Left cardiac atrium (tissue), 4 donors: ENCODE measurements at regions not wholly inside any gene's neighbourhood (a gene's known extent, or its start where the extent isn't known, plus 50 kb on each side); places are given as distances from the start of the nearest gene placed in this dataset.

Experiments
- ATAC-seq, 2 donors: fragments of 200-7000 bp; cut with Tn5 transposase; one replicate each; pipeline ENCODE4 v1.9.1; 2020; ENCODE audit warnings: mild to moderate bottlenecking in 2 of 2, moderate library complexity in 2 of 2
- DNase-seq: peaks from one replicate; pipeline ENCODE4 v3.0.0-alpha.2; 2020
- intact Hi-C, 2 donors: fragments of 100-400 bp; cut with DNase I; formaldehyde crosslinking; loops; one replicate each; pipeline versions ENCODE4 v1.14.1 to v1.15.1; 2022 to 2023
- donor health status: DM: no; HTN: yes; CAD: no.
- donor health status: DM: no; HTN: yes; CAD: no; lungs with severe emphysema.
- donor health status: DM: yes; HTN: yes; CAD: no.
- donor health status: Dilated cardiomyopathy.

DNA sequence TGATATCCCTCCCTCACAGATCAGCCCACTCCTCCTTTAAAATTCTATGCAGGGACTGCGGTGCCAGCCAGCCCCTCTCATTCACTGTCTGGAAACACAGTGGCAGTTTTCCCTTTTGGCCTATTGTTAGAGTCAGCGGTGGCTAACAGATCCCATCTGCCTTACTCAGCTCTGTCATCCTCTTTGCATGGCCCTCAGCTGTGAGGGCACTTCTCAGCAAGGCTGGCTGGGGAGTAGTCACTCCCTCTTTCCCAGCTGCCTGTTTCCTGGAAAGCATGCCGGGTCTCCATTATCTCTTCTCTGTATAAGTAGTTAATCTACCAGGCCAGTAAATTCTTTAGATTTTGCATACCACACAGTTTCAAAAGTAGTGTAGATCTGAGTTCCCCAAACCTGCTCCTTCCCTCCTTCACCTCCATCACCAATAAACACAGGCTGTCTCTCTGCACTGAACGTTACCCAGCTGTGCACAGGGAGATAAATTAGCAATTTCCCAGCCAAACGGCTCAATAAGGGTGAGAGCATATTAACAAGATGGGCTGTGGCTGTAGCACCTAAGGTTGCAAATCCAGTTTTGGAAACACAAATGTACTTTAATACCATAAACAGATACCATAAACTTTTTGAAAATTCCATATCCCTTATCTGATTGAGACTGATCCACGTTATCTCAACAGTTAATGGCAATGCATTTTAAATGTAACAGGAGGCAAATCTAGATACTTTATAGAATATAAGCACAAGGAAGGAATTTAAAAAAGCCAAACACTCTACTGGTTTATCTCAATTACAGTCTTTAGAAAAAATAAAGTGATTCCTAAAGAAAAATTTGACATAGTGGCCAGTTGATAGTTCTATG is 229.3 kb downstream of the ANKRD50 start:
- intact Hi-C loops = no loop called here
- DNase-seq = no peak
- ATAC-seq = peak in 1 of 2 donors; percentile 38

DNA sequence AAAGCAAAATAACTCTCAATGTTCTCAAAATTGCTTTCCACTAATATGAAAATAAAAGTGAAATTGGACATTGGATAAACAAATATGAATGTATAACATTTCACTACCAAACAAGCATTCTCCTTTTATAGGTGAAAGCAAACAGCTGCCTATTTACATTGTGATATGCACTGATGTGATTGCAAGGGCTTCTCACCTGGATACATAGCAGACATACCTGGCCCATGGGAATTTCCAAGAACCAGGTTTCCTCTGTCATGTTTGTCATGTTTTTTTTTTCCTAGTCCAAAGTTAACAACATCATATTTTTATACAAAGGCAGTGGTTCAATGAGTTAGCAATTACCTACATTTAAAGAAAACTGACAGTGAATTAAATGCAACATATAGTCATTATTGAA is 228.5 kb downstream of the ANKRD50 start:
- DNase-seq (no peak), ATAC-seq (no peak)
- intact Hi-C loops = no loop called here

DNA sequence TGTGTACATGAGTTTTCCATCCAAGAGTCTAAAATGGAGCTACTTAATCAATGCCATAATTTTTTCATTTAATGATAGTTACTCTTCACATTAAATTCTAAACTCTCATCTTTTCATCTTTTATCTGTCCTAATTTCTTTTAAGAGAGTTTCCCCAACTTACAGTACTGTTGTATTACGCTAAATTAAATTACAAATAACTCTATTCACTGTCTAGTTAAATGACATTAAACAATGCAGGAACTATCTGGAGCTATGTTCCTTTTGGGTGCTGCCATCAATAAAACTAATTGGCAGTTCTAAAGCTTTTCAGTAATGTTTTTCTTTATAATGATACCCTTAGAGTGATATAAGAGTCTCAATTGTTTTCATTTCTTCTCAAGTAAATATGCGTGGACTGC is 227.6 kb downstream of the ANKRD50 start:
- ATAC-seq (no peak), DNase-seq (no peak)
- intact Hi-C loops = no loop called here

- ATAC-seq = no peak
- no peak for DNase-seq
- intact Hi-C loops = no loop called here
Observed at GRCh38 chr4:124486423-124486822, 226.1 kb downstream of the ANKRD50 start.

DNA sequence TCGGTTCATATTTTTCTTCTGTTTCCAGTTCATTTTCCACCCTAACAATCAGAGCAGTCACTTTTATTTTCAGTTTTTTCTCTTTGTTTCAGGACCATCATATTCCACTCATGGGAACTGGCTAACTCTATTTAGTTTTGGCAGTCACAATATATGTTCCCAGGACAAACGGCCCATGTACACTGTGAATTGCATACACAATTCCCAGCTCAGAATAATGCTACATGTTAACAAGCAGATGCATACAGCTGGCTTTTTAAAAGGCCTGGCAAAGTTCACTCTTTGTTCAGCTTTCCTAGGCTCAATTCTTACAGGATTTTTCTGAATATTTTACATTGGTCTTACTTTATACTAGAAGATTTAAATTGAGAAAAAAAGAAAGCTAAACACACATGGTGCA is 224.9 kb downstream of the ANKRD50 start:
- intact Hi-C loops = no loop called here
- DNase-seq (no peak), ATAC-seq (no peak)

GRCh38 chr4:124491361-124492145 is 221.0 kb downstream of the ANKRD50 start:
- DNase-seq (no peak), ATAC-seq (no peak)
- intact Hi-C loops = no loop called here

DNA sequence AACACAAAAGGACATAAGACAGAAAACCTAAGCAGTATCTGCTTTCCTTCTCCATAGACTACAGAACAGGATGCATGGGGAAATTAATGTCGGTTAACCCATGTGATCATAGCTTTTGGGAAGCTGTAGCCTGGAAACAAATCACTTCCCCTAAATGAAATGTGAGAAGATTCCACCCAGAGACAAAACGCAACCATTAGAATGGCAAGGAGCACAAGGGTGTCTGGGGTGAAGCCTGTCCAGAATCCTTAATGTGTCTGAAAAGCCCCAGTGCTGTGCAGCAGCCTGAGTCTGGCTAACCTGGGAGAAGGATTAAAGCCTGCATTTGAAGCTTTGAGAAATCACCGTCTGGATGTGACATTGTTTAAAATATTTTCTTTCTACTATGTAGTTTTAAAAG is 213.3 kb downstream of the ANKRD50 start:
- DNase-seq (no peak), ATAC-seq (no peak)

GRCh38 chr4:124501576-124501975 is 211.0 kb downstream of the ANKRD50 start:
- DNase-seq (no peak), ATAC-seq (no peak)
- intact Hi-C loops = no loop called here

More for the DNA sequence above, 213.3 kb downstream of the ANKRD50 start:
- intact Hi-C loops = no loop called here

DNA sequence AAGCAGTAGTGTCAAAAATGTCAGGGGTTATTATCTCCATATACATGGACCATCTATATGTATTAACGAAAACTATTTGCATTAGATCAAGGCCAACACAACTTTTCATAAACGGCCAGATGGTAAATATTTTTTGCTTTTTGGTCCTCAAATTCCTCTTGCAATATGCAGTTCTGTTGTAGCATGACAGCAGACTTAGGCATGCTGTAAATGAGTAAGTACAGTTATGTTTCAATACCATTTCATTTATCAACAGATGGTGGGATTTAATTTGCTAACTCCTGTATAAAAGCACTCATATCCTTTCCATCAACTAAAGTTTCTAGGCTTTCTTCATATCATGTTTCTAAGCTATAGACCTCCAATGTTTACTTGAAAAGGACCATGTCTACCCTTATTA is 208.1 kb downstream of the ANKRD50 start:
- intact Hi-C loops = no loop called here
- no peak for DNase-seq
- no peak for ATAC-seq

DNA sequence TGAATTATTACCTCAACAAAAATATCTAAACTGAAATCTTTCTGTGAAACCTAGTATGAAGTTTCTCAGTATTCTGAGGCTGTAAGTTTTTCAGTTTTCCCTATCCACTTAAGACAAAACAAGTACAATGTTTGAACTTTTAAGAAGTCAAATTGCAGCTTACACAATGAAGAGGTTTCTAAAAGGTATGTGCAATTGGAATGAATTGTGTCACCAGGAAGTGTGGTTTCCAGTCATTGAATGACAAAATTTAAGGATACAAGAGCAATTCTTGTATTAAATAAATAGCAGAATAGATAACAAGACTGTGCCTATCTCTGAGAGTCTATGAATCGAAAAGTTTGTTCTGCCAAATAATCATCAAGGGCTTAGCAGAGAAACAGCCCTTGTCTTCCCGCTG is 207.3 kb downstream of the ANKRD50 start:
- intact Hi-C loops = no loop called here
- no peak for ATAC-seq
- DNase-seq = no peak

DNA sequence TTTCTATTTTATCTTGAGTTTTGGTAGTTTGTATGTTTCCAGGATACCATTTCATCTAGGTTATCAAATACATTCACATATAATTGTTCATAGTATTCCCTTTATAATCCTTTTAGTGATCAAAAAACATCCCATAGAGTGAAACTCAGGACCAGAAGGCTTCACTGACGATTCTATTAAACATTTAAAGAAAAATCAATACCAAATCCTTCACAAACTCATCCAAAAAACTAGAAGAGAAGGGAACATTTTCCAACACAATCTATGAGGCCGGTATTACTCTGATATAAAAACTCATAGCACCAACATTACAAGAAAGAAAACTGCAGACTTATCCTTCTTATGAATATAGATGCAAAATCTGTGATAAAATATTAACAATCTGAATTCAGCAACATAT is 203.4 kb downstream of the ANKRD50 start:
- intact Hi-C loops = no loop called here
- ATAC-seq = no peak
- DNase-seq = no peak

GRCh38 chr4:124514588-124514987 is 197.9 kb downstream of the ANKRD50 start:
- ATAC-seq (no peak), DNase-seq (no peak)
- intact Hi-C loops = no loop called here

DNA sequence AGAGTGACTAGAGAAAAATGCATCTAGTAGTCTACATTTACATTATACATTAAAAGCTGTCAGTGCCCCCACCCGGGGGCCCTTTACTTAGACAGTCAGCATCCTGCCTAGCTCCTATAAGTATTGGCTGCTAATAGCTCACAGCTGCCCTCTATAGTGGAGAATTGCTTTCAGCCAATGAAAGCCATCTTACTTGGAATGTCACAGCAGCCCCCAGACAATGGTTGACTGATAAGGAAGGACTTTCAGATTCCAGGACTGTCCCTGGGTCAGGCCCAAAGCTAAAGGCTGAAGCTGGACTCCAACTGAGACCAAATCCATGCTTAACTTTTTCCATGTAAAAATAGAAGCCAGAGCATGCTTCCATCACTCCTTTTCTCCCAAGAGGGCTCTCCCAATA is 196.9 kb downstream of the ANKRD50 start:
- ATAC-seq = no peak
- intact Hi-C loops = no loop called here
- DNase-seq = no peak

DNA sequence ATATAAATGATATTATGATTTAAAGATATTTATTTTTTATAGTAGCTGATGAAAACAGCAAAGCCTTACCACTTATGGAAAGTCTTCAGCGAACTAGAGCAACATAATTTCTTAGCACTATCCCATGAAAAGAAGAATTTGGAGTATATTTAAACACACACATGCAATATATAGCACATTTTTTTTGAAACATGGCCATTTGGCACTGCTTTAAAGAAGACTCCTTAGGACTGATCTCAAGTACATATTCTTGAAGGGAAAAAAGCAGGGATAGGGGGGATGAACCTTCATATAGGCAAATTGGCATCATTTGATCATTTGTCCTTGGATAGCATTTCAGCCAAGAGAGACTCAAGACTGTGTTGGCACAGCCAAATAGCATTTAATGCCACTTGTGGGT is 193.3 kb downstream of the ANKRD50 start:
- intact Hi-C loops = no loop called here
- ATAC-seq = no peak
- no peak for DNase-seq

DNA sequence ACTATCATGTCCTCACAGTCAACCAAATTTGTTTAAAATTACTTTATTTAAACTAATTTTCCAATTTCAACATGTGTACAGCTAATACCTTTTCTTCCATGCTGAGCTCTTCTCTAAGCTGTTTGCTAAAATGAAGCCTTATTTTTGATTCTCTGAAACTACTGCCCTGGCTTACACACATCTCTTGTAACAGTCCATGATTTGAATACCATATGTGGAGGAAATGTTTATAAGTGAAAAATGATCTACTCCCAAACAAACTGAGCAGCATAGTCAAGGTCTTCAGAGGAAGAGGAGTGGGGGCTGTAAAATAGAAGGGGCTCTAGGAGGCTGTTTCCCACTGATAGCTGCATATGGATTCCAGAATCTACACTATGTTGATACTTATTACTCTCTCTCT is 188.7 kb downstream of the ANKRD50 start:
- intact Hi-C loops = no loop called here
- no peak for ATAC-seq
- DNase-seq = no peak

DNA sequence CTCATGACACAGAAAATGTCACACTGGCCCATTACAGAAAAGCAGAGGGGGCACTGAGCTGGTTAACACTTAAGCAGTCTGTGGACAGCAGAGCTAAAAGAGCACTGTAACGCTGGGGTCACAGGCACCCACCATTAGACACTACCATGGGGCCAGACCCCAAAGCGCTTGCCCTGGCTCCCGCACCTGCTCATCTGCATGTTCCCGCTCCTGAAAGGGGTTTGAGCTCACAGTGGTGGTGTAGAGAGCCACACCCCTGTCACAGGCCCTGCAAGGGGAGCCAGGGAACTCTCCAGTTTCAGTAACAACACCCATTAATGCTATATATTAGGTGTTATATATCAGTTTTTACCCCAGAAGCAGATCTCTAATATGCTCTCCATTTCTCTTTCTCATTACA is 187.0 kb downstream of the ANKRD50 start:
- no peak for DNase-seq
- intact Hi-C loops = no loop called here
- no peak for ATAC-seq

- intact Hi-C loops = no loop called here
- ATAC-seq (no peak), DNase-seq (no peak)
Observed at GRCh38 chr4:124526331-124526730, 186.2 kb downstream of the ANKRD50 start.

GRCh38 chr4:124526769-124527168 is 185.8 kb downstream of the ANKRD50 start:
- DNase-seq = no peak
- no peak for ATAC-seq
- intact Hi-C loops = no loop called here

- intact Hi-C loops = no loop called here
- DNase-seq (no peak), ATAC-seq (no peak)
Observed at GRCh38 chr4:124527364-124527763, 185.2 kb downstream of the ANKRD50 start.

DNA sequence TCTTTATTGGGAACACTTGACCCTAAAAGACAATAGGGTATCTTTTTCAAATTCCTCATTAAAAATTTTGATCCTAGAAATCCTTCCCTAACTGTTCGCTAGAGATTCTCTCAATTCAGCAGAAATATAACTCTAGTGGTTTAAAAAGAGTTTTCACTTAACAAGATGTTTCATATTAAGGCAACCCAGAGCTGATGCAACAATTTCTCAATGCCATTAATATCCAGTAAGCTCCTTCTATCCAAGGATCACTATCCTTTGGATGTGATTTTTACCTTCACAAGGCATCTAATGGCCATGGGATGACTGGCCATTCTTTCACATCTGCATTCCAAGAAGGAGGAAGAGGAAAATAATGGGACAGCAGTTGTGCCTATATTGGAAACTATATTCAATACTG is 183.4 kb downstream of the ANKRD50 start:
- ATAC-seq (no peak), DNase-seq (no peak)
- intact Hi-C loops = no loop called here
